ENCODE measurements at regions not wholly inside any gene's neighbourhood (a gene's known extent, or its start where the extent isn't known, plus 50 kb on each side); places are given as distances from the start of the nearest gene placed in this dataset.

GRCh38 chr1:84048820-84049219 is 49.9 kb upstream of the TTLL7 start:
- no peak for TF ChIP-seq ZNF274 (IDR thresholded peaks at IDR 0.05; ENCODE audit: low read depth, low read length)
- no peak overlapping the region for H3K4me3 ChIP-seq (ENCODE audit: low read length)

Data from GM08714 (cell line).